Effector memory CD8-positive, alpha-beta T cell (primary cell): ENCODE measurements at regions not wholly inside any gene's neighbourhood (a gene's known extent, or its start where the extent isn't known, plus 50 kb on each side); places are given as distances from the start of the nearest gene placed in this dataset.

ENCODE experiments used
- ATAC-seq: fragments of 150-1000 bp; cut with Tn5 transposase; replicated peaks from 2 replicates; pipeline ENCODE4 v1.10.0; 2021; ENCODE audit warnings: mild to moderate bottlenecking, moderate library complexity
- DNase-seq, 3 experiments: peaks; one replicate each; pipeline ENCODE4 v3.0.0; 2021
- H3K27ac Mint-ChIP-seq, 2 donors: one replicate each; pipeline ENCODE4 v1.8.0; 2022; ENCODE audit warnings: mild to moderate bottlenecking in 2 of 2, mixed read lengths in 2 of 2, moderate library complexity in 2 of 2
- H3K27me3 Mint-ChIP-seq, 2 donors: one replicate each; pipeline ENCODE4 v1.8.0; 2022; ENCODE audit warnings: mixed read lengths in 2 of 2
- H3K36me3 Mint-ChIP-seq: one replicate; pipeline ENCODE4 v1.8.0; 2022; ENCODE audit warnings: mild to moderate bottlenecking, moderate library complexity, mixed read lengths; ENCODE audit not compliant: insufficient read depth
- H3K4me1 Mint-ChIP-seq, 2 donors: one replicate each; pipeline ENCODE4 v1.8.0; 2022; ENCODE audit warnings: low read depth in 2 of 2, mixed read lengths in 2 of 2
- H3K4me3 Mint-ChIP-seq, 2 donors: one replicate each; pipeline ENCODE4 v1.8.0; 2022; ENCODE audit warnings: mild to moderate bottlenecking in 2 of 2, mixed read lengths in 2 of 2, moderate library complexity in 2 of 2
- H3K9me3 Mint-ChIP-seq, 2 donors: one replicate each; pipeline ENCODE4 v1.8.0; 2022; ENCODE audit warnings: mixed read lengths in 2 of 2

GRCh38 chr10:26647602-26648244, 49.8 kb upstream of the PDSS1 start:
- H3K36me3 Mint-ChIP-seq: no peaks in the 10 kb centered on the region
- H3K9me3 Mint-ChIP-seq: no peaks in the 10 kb centered on the region
- no peak overlapping the region for H3K4me3 Mint-ChIP-seq
- ATAC-seq (no peak), DNase-seq (no peak)
- H3K4me1 Mint-ChIP-seq: no peaks in the 10 kb centered on the region
- no peak overlapping the region for H3K27ac Mint-ChIP-seq
- H3K27me3 Mint-ChIP-seq: peaks cover 24 to 40% of the 10 kb centered on the region in 2 donors
